SK-N-SH (cell line): ENCODE measurements at regions not wholly inside any gene's neighbourhood (a gene's known extent, or its start where the extent isn't known, plus 50 kb on each side); places are given as distances from the start of the nearest gene placed in this dataset.

Experiments used
- CTCF ChIA-PET: fragments of 300-600, 350-600 bp; formaldehyde crosslinking; extraction: SDS; loops from one replicate; lab custom pipeline; 2021; lab: Yijun Ruan, JAX
- POLR2A ChIA-PET: fragments of 350-600 bp; sonication (Branson Sonifier 250); formaldehyde crosslinking; extraction: SDS; loops from one replicate; lab custom pipeline; 2020; ENCODE audit warnings: antibody characterized with exemption, inconsistent platforms; lab: Yijun Ruan, JAX
- DNase-seq: peaks from one replicate; pipeline ENCODE4 v3.0.0; 2012
- H2AFZ ChIP-seq: fragments of 200-600 bp; sonication (generic); 2 replicates; pipeline ENCODE4 v1.8.1; 2016; ENCODE audit warnings: antibody characterized with exemption, mild to moderate bottlenecking, low read depth
- H3F3A ChIP-seq: fragments of 200-600 bp; sonication (generic); replicated peaks from 2 replicates; pipeline ENCODE3; 2016; ENCODE audit warnings: antibody characterized with exemption, mild to moderate bottlenecking; ENCODE audit not compliant: insufficient read depth
- H3K27ac ChIP-seq, 2 experiments: fragments of 200-500 bp in 1 of 2; fragments of 200-600 bp in 1 of 2; sonication (Bioruptor generic) in 1 of 2; sonication (generic), shearing (Covaris generic) in 1 of 2; 2 replicates each; pipeline versions ENCODE4 v1.5.1 to v1.6.1; 2014 to 2016; ENCODE audit warnings: low read depth in 2 of 2, inconsistent platforms in 1 of 2, low read length in 1 of 2, mild to moderate bottlenecking in 1 of 2, mixed read lengths in 1 of 2
- H3K27me3 ChIP-seq: fragments of 200-600 bp; sonication (generic), shearing (Covaris generic); 2 replicates; pipeline ENCODE4 v1.6.1; 2016; ENCODE audit warnings: mixed run types; ENCODE audit not compliant: insufficient read depth
- H3K36me3 ChIP-seq, 2 experiments: fragments of 200-500 bp in 1 of 2; fragments of 200-600 bp in 1 of 2; sonication (Bioruptor generic) in 1 of 2; sonication (generic) in 1 of 2; replicated peaks in 1 of 2; 2 replicates each; pipeline versions ENCODE3 to v1.5.1; 2014 to 2016; ENCODE audit warnings: low read length in 1 of 2, mild to moderate bottlenecking in 1 of 2; ENCODE audit not compliant: insufficient read depth in 2 of 2, control insufficient read depth in 1 of 2
- H3K4me1 ChIP-seq, 2 experiments: fragments of 200-500 bp in 1 of 2; fragments of 200-600 bp in 1 of 2; sonication (Bioruptor generic) in 1 of 2; sonication (generic), shearing (Covaris generic) in 1 of 2; 2 replicates each; pipeline versions ENCODE4 v1.5.1 to v1.6.1; 2014 to 2016; ENCODE audit warnings: low read depth in 1 of 2, low read length in 1 of 2, mixed run types in 1 of 2; ENCODE audit not compliant: insufficient read depth in 2 of 2, control insufficient read depth in 1 of 2
- H3K4me2 ChIP-seq: fragments of 200-600 bp; sonication (generic), shearing (Covaris generic); 2 replicates; pipeline ENCODE4 v1.6.1; 2017; ENCODE audit warnings: mixed run types
- H3K4me3 ChIP-seq, 2 experiments: fragments of 200-500 bp in 1 of 2; fragments of 200-600 bp in 1 of 2; sonication (Bioruptor generic) in 1 of 2; sonication (generic), shearing (Covaris generic) in 1 of 2; 2 replicates each; pipeline versions ENCODE4 v1.5.1 to v1.8.1; 2014 to 2016; ENCODE audit warnings: low read depth in 2 of 2, inconsistent platforms in 1 of 2, low read length in 1 of 2, mild to moderate bottlenecking in 1 of 2, mixed read lengths in 1 of 2, moderate library complexity in 1 of 2
- H3K79me2 ChIP-seq: fragments of 200-600 bp; sonication (generic); 2 replicates; pipeline ENCODE4 v1.8.1; 2017; ENCODE audit warnings: mild to moderate bottlenecking; ENCODE audit not compliant: insufficient read depth
- H3K9ac ChIP-seq: fragments of 200-600 bp; sonication (generic); 2 replicates; pipeline ENCODE4 v1.6.1; 2017; ENCODE audit warnings: mixed run types
- H3K9me2 ChIP-seq: fragments of 200-600 bp; sonication (generic); 2 replicates; pipeline ENCODE4 v1.6.1; 2017; ENCODE audit warnings: mixed run types
- H3K9me3 ChIP-seq: fragments of 200-600 bp; sonication (generic); 2 replicates; pipeline ENCODE4 v1.6.1; 2017; ENCODE audit warnings: mixed run types, mild to moderate bottlenecking, moderate library complexity
- H4K20me1 ChIP-seq: fragments of 200-600 bp; sonication (generic); 2 replicates; pipeline ENCODE4 v1.6.1; 2017; ENCODE audit warnings: mild to moderate bottlenecking, mixed run types; ENCODE audit not compliant: insufficient read depth
- ELF1 ChIP-seq: IDR thresholded peaks from 2 replicates; pipeline ENCODE4 v1.4.0; 2012
- EP300 ChIP-seq, 2 experiments: IDR thresholded peaks; 2 replicates each; pipeline versions ENCODE4 v1.4.0 to v1.6.1; 2012; ENCODE audit warnings: borderline replicate concordance in 1 of 2, low read depth in 1 of 2, low read length in 1 of 2
- GABPA ChIP-seq: IDR thresholded peaks from 2 replicates; pipeline ENCODE4 v1.4.0; 2012; ENCODE audit warnings: low read depth, mild to moderate bottlenecking
- MEF2A ChIP-seq: IDR thresholded peaks from 2 replicates; pipeline ENCODE4 v1.4.0; 2012; ENCODE audit warnings: low read depth, borderline replicate concordance
- MXI1 ChIP-seq: IDR thresholded peaks from 2 replicates; pipeline ENCODE4 v1.6.1; 2012; ENCODE audit warnings: mild to moderate bottlenecking, low read depth, low read length, improper control_type of control experiment
- NFIC ChIP-seq: IDR thresholded peaks from 2 replicates; pipeline ENCODE4 v1.4.0; 2012; ENCODE audit warnings: borderline replicate concordance
- NRF1 ChIP-seq: IDR thresholded peaks from 2 replicates; pipeline ENCODE4 v1.6.1; 2012; ENCODE audit warnings: low read depth, mild to moderate bottlenecking, low read length
- RFX5 ChIP-seq: IDR thresholded peaks from 2 replicates; pipeline ENCODE4 v1.6.1; 2012; ENCODE audit warnings: mild to moderate bottlenecking, improper control_type of control experiment, low read length
- TCF12 ChIP-seq: IDR thresholded peaks from 2 replicates; pipeline ENCODE4 v1.4.0; 2012
- TEAD4 ChIP-seq: IDR thresholded peaks from 2 replicates; pipeline ENCODE4 v1.4.0; 2012; ENCODE audit warnings: mild to moderate bottlenecking, borderline replicate concordance; ENCODE audit not compliant: insufficient read depth
- WGBS: methylation state at CpG from one replicate; pipeline ENCODE4 v1.1.6; 2017; ENCODE audit warnings: low lambda C conversion rate; 5-methylcytosine and 5-hydroxymethylcytosine counted together
- TF ChIP-seq, protein P1 (sequence below): IDR thresholded peaks from 2 replicates; pipeline ENCODE4 v1.4.0; 2012; ENCODE audit warnings: low read depth, borderline replicate concordance
- TF ChIP-seq, protein P2 (sequence below): fragments of 150-350 bp; IDR thresholded peaks from 2 replicates; pipeline ENCODE4 v1.6.1; 2016; ENCODE audit warnings: mild to moderate bottlenecking, low read depth, low read length
- TF ChIP-seq, protein P3 (sequence below): IDR thresholded peaks from 2 replicates; pipeline ENCODE4 v1.6.1; 2012; ENCODE audit warnings: mild to moderate bottlenecking, low read depth, low read length, moderate library complexity

DNA sequence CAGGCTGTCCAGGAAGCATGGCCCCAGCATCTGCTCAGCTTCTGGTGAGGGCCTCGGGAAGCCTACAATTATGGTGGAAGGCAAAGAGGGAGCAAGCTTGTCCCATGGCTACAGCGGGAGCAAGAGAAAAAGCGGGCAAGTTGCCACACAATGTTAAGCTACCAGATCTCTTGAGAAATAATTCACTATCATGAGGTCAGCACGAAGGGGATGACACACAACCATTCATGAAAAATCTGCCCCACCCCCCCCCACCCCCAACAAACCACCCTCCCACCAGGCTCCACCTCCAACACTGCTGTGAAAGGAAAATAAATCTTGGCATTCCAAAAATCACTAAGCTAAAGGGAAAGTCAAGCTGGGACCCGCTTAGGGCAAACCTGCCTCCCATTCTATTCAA, 545.8 kb upstream of the NRP1 start:
- WGBS = 79% methylated on average over 5 of the region's 5 CpGs
- Histone ChIP-seq H3K9ac (no peak overlapping the region), H3K27me3 (no peaks in the 10 kb centered on the region), H3K27ac (no peak overlapping the region), H3K9me2 (no peaks in the 10 kb centered on the region), H3K9me3 (no peaks in the 10 kb centered on the region), H4K20me1 (no peaks in the 10 kb centered on the region), H2AFZ (no peak overlapping the region), H3K4me2 (no peak overlapping the region), H3F3A (no peaks in the 10 kb centered on the region), H3K36me3 (no peaks in the 10 kb centered on the region), H3K79me2 (no peaks in the 10 kb centered on the region), H3K4me3 (no peak overlapping the region), H3K4me1 (no peaks in the 10 kb centered on the region)
- TF ChIP-seq NRF1 (no peak), GABPA (no peak), ELF1 (no peak), TEAD4 (no peak), MXI1 (no peak), RFX5 (no peak), EP300 (IDR thresholded peaks at IDR 0.05; ENCODE audit: borderline replicate concordance in 1 of 2, low read depth in 1 of 2, low read length in 1 of 2) (no peak), MEF2A (no peak), TCF12 (no peak), NFIC (no peak)
- TF ChIP-seq, protein P1, sequence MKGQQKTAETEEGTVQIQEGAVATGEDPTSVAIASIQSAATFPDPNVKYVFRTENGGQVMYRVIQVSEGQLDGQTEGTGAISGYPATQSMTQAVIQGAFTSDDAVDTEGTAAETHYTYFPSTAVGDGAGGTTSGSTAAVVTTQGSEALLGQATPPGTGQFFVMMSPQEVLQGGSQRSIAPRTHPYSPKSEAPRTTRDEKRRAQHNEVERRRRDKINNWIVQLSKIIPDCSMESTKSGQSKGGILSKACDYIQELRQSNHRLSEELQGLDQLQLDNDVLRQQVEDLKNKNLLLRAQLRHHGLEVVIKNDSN = no peak
- TF ChIP-seq, protein P2, sequence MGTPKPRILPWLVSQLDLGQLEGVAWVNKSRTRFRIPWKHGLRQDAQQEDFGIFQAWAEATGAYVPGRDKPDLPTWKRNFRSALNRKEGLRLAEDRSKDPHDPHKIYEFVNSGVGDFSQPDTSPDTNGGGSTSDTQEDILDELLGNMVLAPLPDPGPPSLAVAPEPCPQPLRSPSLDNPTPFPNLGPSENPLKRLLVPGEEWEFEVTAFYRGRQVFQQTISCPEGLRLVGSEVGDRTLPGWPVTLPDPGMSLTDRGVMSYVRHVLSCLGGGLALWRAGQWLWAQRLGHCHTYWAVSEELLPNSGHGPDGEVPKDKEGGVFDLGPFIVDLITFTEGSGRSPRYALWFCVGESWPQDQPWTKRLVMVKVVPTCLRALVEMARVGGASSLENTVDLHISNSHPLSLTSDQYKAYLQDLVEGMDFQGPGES = no peak
- TF ChIP-seq, protein P3, sequence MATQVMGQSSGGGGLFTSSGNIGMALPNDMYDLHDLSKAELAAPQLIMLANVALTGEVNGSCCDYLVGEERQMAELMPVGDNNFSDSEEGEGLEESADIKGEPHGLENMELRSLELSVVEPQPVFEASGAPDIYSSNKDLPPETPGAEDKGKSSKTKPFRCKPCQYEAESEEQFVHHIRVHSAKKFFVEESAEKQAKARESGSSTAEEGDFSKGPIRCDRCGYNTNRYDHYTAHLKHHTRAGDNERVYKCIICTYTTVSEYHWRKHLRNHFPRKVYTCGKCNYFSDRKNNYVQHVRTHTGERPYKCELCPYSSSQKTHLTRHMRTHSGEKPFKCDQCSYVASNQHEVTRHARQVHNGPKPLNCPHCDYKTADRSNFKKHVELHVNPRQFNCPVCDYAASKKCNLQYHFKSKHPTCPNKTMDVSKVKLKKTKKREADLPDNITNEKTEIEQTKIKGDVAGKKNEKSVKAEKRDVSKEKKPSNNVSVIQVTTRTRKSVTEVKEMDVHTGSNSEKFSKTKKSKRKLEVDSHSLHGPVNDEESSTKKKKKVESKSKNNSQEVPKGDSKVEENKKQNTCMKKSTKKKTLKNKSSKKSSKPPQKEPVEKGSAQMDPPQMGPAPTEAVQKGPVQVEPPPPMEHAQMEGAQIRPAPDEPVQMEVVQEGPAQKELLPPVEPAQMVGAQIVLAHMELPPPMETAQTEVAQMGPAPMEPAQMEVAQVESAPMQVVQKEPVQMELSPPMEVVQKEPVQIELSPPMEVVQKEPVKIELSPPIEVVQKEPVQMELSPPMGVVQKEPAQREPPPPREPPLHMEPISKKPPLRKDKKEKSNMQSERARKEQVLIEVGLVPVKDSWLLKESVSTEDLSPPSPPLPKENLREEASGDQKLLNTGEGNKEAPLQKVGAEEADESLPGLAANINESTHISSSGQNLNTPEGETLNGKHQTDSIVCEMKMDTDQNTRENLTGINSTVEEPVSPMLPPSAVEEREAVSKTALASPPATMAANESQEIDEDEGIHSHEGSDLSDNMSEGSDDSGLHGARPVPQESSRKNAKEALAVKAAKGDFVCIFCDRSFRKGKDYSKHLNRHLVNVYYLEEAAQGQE = no peak
- POLR2A ChIA-PET = no interaction called here
- no peak for DNase-seq
- CTCF ChIA-PET = interaction anchor here (0.7 kb wide), 1 partner anchor 90 kb away, joined by 3 read pairs; no protein-coding TSS in a partner anchor
